ENCODE measurements at regions not wholly inside any gene's neighbourhood (a gene's known extent, or its start where the extent isn't known, plus 50 kb on each side); places are given as distances from the start of the nearest gene placed in this dataset.

DNA sequence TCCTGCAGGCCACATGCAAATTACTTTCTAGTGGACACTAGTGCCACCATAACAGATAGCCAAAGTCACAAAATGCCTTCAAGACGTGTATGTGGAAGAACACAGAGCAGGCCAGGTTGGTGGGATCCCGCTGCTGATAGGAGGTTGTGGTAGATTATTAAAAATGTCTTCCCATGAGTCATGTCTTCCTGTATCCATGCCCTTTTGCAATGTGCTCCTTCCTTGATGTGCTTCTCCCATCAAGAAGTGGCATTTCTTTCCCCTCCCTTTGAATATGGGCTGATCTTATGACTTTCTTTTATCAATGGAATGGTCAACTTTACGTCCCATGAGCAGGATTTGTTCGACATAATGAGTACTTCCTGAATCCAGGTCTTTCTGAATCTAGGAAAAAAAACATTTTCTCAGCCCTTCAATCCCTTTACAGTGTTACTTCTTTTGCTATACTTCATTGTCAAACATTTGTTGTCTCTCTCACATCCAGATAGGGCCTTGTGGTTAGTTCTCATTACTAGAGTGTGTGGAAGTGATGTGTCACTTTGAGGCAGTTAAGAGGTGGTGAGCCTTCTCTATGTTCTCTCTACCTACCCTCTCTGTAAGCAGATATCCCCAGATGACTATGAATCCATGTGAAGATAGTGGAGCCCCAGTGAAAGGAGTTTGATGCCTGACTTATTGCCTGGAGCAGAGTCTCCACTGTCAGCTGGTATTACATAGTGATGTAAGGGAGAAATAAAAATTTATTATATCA lies 519.2 kb upstream of the DIPK2B start:
- H3K36me3 ChIP-seq (ENCODE audit: control insufficient read depth in 2 of 2, insufficient read depth in 1 of 2, low read length in 2 of 2): no peaks in the 10 kb centered on the region
- H3K27ac ChIP-seq (ENCODE audit: extremely low read depth, low read depth, low read length): no peak overlapping the region

DNA sequence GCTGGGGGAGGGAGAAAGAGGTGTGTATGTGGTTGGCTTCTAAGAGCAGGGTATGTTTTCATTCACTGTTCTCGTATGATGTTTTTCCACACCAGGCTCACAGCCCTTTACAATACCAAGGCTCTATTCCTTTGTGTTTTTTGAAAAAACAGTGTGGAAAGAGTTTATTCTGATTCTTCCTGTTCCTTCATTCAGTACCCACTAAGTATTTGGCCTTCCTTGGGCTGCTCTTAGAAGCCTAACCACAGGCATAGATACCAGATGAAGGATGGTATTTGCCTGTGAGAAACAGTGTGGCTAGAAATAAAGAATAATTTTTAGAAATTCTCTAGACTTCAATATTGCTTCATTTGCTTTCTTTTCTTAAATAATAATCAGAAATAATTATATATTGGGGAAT lies 518.0 kb upstream of the DIPK2B start:
- H3K9me3 ChIP-seq (ENCODE audit: control insufficient read depth, insufficient read depth, low read depth, low read length): no peaks in the 10 kb centered on the region
- CTCF ChIA-PET: interaction anchor here (0.5 kb wide), 1 partner anchor 9 kb away, joined by 5 read pairs; no protein-coding TSS in a partner anchor
- H3K4me1 ChIP-seq (ENCODE audit: control insufficient read depth, insufficient read depth, low read length): no peaks in the 10 kb centered on the region; the same call in 1 of the 2 replicates
- no peak overlapping the region for H3K27ac ChIP-seq (ENCODE audit: extremely low read depth, low read depth, low read length)
- H3K36me3 ChIP-seq (ENCODE audit: control insufficient read depth in 2 of 2, insufficient read depth in 1 of 2, low read length in 2 of 2): no peaks in the 10 kb centered on the region
- POLR2A ChIA-PET: no interaction called here
- TF ChIP-seq, protein P1, sequence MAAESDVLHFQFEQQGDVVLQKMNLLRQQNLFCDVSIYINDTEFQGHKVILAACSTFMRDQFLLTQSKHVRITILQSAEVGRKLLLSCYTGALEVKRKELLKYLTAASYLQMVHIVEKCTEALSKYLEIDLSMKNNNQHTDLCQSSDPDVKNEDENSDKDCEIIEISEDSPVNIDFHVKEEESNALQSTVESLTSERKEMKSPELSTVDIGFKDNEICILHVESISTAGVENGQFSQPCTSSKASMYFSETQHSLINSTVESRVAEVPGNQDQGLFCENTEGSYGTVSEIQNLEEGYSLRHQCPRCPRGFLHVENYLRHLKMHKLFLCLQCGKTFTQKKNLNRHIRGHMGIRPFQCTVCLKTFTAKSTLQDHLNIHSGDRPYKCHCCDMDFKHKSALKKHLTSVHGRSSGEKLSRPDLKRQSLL (tag by site-specific recombination; IDR thresholded peaks at IDR 0.05): no peak
- no peak for TF ChIP-seq WT1 (tag by site-specific recombination; IDR thresholded peaks at IDR 0.05)
- no peak for TF ChIP-seq ZNF266 (tag by site-specific recombination; IDR thresholded peaks at IDR 0.05; ENCODE audit: low read depth)
- TF ChIP-seq, protein P2, sequence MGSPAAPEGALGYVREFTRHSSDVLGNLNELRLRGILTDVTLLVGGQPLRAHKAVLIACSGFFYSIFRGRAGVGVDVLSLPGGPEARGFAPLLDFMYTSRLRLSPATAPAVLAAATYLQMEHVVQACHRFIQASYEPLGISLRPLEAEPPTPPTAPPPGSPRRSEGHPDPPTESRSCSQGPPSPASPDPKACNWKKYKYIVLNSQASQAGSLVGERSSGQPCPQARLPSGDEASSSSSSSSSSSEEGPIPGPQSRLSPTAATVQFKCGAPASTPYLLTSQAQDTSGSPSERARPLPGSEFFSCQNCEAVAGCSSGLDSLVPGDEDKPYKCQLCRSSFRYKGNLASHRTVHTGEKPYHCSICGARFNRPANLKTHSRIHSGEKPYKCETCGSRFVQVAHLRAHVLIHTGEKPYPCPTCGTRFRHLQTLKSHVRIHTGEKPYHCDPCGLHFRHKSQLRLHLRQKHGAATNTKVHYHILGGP (tag by site-specific recombination; IDR thresholded peaks at IDR 0.05): no peak
- TF ChIP-seq, protein P3, sequence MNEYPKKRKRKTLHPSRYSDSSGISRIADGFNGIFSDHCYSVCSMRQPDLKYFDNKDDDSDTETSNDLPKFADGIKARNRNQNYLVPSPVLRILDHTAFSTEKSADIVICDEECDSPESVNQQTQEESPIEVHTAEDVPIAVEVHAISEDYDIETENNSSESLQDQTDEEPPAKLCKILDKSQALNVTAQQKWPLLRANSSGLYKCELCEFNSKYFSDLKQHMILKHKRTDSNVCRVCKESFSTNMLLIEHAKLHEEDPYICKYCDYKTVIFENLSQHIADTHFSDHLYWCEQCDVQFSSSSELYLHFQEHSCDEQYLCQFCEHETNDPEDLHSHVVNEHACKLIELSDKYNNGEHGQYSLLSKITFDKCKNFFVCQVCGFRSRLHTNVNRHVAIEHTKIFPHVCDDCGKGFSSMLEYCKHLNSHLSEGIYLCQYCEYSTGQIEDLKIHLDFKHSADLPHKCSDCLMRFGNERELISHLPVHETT (tag by site-specific recombination; IDR thresholded peaks at IDR 0.05): no peak
- H3K4me3 ChIP-seq (ENCODE audit: low read depth, low read length): no peak overlapping the region

More for the DNA sequence above, 519.2 kb upstream of the DIPK2B start:
- POLR2A ChIA-PET: no interaction called here
- H3K9me3 ChIP-seq (ENCODE audit: control insufficient read depth, insufficient read depth, low read depth, low read length): no peaks in the 10 kb centered on the region
- CTCF ChIA-PET: no interaction called here
- H3K4me1 ChIP-seq (ENCODE audit: control insufficient read depth, insufficient read depth, low read length): no peaks in the 10 kb centered on the region; the same call in 1 of the 2 replicates
- no peak for TF ChIP-seq ZNF530 (tag by site-specific recombination; IDR thresholded peaks at IDR 0.05; ENCODE audit: low read depth)
- no peak for TF ChIP-seq BCL11B (tag by site-specific recombination; IDR thresholded peaks at IDR 0.05; ENCODE audit: low read depth)
- TF ChIP-seq, protein P4, sequence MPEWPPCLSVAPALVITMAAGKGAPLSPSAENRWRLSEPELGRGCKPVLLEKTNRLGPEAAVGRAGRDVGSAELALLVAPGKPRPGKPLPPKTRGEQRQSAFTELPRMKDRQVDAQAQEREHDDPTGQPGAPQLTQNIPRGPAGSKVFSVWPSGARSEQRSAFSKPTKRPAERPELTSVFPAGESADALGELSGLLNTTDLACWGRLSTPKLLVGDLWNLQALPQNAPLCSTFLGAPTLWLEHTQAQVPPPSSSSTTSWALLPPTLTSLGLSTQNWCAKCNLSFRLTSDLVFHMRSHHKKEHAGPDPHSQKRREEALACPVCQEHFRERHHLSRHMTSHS (tag by site-specific recombination; IDR thresholded peaks at IDR 0.05): no peak
- TF ChIP-seq ZNF174 (tag by site-specific recombination; IDR thresholded peaks at IDR 0.05): no peak
- TF ChIP-seq KLF10 (tag by site-specific recombination; IDR thresholded peaks at IDR 0.05): no peak
- TF ChIP-seq, protein P5, sequence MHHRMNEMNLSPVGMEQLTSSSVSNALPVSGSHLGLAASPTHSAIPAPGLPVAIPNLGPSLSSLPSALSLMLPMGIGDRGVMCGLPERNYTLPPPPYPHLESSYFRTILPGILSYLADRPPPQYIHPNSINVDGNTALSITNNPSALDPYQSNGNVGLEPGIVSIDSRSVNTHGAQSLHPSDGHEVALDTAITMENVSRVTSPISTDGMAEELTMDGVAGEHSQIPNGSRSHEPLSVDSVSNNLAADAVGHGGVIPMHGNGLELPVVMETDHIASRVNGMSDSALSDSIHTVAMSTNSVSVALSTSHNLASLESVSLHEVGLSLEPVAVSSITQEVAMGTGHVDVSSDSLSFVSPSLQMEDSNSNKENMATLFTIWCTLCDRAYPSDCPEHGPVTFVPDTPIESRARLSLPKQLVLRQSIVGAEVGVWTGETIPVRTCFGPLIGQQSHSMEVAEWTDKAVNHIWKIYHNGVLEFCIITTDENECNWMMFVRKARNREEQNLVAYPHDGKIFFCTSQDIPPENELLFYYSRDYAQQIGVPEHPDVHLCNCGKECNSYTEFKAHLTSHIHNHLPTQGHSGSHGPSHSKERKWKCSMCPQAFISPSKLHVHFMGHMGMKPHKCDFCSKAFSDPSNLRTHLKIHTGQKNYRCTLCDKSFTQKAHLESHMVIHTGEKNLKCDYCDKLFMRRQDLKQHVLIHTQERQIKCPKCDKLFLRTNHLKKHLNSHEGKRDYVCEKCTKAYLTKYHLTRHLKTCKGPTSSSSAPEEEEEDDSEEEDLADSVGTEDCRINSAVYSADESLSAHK (tag by site-specific recombination; IDR thresholded peaks at IDR 0.05): no peak
- TF ChIP-seq ZNF610 (tag by site-specific recombination; IDR thresholded peaks at IDR 0.05; ENCODE audit: borderline replicate concordance): no peak
- TF ChIP-seq TCF7L2 (IDR thresholded peaks at IDR 0.05; ENCODE audit: borderline replicate concordance, low read depth, low read length): no peak
- TF ChIP-seq, protein P6, sequence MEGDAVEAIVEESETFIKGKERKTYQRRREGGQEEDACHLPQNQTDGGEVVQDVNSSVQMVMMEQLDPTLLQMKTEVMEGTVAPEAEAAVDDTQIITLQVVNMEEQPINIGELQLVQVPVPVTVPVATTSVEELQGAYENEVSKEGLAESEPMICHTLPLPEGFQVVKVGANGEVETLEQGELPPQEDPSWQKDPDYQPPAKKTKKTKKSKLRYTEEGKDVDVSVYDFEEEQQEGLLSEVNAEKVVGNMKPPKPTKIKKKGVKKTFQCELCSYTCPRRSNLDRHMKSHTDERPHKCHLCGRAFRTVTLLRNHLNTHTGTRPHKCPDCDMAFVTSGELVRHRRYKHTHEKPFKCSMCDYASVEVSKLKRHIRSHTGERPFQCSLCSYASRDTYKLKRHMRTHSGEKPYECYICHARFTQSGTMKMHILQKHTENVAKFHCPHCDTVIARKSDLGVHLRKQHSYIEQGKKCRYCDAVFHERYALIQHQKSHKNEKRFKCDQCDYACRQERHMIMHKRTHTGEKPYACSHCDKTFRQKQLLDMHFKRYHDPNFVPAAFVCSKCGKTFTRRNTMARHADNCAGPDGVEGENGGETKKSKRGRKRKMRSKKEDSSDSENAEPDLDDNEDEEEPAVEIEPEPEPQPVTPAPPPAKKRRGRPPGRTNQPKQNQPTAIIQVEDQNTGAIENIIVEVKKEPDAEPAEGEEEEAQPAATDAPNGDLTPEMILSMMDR (tag by site-specific recombination; IDR thresholded peaks at IDR 0.05): no peak
- no peak for TF ChIP-seq ZNF2 (tag by site-specific recombination; IDR thresholded peaks at IDR 0.05)
- no peak for TF ChIP-seq ZNF239 (tag by site-specific recombination; IDR thresholded peaks at IDR 0.05)
- TF ChIP-seq ZNF37A (tag by site-specific recombination; IDR thresholded peaks at IDR 0.05): no peak
- TF ChIP-seq, protein P7, sequence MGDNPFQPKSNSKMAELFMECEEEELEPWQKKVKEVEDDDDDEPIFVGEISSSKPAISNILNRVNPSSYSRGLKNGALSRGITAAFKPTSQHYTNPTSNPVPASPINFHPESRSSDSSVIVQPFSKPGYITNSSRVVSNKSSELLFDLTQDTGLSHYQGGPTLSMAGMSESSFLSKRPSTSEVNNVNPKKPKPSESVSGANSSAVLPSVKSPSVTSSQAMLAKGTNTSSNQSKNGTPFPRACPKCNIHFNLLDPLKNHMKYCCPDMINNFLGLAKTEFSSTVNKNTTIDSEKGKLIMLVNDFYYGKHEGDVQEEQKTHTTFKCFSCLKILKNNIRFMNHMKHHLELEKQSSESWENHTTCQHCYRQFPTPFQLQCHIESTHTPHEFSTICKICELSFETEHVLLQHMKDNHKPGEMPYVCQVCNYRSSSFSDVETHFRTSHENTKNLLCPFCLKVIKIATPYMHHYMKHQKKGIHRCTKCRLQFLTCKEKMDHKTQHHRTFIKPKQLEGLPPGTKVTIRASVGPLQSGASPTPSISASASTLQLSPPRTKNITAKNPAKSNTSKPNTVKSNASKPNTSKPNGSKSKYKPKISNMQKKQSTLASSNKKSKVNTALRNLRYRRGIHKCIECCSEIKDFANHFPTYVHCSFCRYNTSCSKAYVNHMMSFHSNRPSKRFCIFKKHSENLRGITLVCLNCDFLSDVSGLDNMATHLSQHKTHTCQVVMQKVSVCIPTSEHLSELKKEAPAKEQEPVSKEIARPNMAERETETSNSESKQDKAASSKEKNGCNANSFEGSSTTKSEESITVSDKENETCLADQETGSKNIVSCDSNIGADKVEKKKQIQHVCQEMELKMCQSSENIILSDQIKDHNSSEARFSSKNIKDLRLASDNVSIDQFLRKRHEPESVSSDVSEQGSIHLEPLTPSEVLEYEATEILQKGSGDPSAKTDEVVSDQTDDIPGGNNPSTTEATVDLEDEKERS (tag by site-specific recombination; IDR thresholded peaks at IDR 0.05): no peak
- no peak for TF ChIP-seq ZNF211 (tag by site-specific recombination; IDR thresholded peaks at IDR 0.05; ENCODE audit: low read depth)
- TF ChIP-seq ZNF223 (tag by site-specific recombination; IDR thresholded peaks at IDR 0.05): no peak
- no peak for TF ChIP-seq ZNF837 (tag by site-specific recombination; IDR thresholded peaks at IDR 0.05)
- no peak for TF ChIP-seq ZNF140 (tag by site-specific recombination; IDR thresholded peaks at IDR 0.05)
- no peak for TF ChIP-seq ZNF366 (tag by site-specific recombination; conservative IDR thresholded peaks at IDR 0.05)
- no peak for TF ChIP-seq ZNF132 (tag by site-specific recombination; IDR thresholded peaks at IDR 0.05; ENCODE audit: borderline replicate concordance)
- no peak overlapping the region for H3K4me3 ChIP-seq (ENCODE audit: low read depth, low read length)

Measured in HEK293 (cell line).